Esophagus squamous epithelium (tissue), 4 donors: ENCODE measurements at regions not wholly inside any gene's neighbourhood (a gene's known extent, or its start where the extent isn't known, plus 50 kb on each side); places are given as distances from the start of the nearest gene placed in this dataset.

Source experiments
- POLR2A ChIP-seq, 4 donors: fragments of 450-650 bp; IDR thresholded peaks; one replicate each; pipeline ENCODE4 v1.6.1; 2017; ENCODE audit warnings: antibody characterized with exemption in 4 of 4, mild to moderate bottlenecking in 4 of 4, moderate library complexity in 3 of 4
- TF ChIP-seq, protein P1 (sequence below), 6 experiments: fragments of 450-650 bp in 4 of 6; fragments of 200-600 bp in 2 of 6; sonication (generic) in 2 of 6; IDR thresholded peaks; one replicate each; pipeline ENCODE4 v1.5.1; 2016 to 2019; ENCODE audit warnings: antibody characterized with exemption in 6 of 6, mild to moderate bottlenecking in 4 of 6, moderate library complexity in 4 of 6

DNA sequence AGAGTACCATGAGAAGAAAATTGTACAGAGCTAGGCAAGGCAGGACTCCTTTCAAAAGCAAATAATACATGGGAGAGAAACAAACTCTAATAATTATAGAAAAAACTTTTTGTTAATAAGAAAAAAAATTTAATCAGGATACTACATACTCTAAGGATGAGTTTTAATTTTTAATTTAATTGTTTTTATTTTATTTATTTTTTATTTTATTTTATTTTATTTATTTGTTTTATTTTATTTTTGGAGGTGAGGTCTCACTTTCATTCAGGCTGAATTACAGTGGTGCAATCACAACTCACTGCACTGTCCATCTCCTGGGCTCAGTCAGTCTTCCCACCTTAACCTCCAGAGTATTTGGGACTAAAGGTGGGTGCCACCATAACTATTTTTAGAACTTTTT, 1347.2 kb downstream of the NLGN4Y start:
- TF ChIP-seq, protein P1, sequence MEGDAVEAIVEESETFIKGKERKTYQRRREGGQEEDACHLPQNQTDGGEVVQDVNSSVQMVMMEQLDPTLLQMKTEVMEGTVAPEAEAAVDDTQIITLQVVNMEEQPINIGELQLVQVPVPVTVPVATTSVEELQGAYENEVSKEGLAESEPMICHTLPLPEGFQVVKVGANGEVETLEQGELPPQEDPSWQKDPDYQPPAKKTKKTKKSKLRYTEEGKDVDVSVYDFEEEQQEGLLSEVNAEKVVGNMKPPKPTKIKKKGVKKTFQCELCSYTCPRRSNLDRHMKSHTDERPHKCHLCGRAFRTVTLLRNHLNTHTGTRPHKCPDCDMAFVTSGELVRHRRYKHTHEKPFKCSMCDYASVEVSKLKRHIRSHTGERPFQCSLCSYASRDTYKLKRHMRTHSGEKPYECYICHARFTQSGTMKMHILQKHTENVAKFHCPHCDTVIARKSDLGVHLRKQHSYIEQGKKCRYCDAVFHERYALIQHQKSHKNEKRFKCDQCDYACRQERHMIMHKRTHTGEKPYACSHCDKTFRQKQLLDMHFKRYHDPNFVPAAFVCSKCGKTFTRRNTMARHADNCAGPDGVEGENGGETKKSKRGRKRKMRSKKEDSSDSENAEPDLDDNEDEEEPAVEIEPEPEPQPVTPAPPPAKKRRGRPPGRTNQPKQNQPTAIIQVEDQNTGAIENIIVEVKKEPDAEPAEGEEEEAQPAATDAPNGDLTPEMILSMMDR (IDR thresholded peaks at IDR 0.05): no peak
- TF ChIP-seq POLR2A (IDR thresholded peaks at IDR 0.05): no peak
